ENCODE measurements at regions not wholly inside any gene's neighbourhood (a gene's known extent, or its start where the extent isn't known, plus 50 kb on each side); places are given as distances from the start of the nearest gene placed in this dataset.
"Not testable (repeated sequence)": the region's sequence is repeated elsewhere in the genome, so short reads cannot be mapped to it uniquely, and the experiment has no call there.

GRCh38 chr10:106343539-106343938, 821.0 kb downstream of the SORCS1 start:
- H3K4me3 ChIP-seq (ENCODE audit: extremely low read depth in 1 of 4, insufficient read depth in 2 of 4, low read depth in 3 of 4, low read length in 4 of 4); H3K36me3 ChIP-seq (ENCODE audit: control insufficient read depth in 2 of 4, insufficient read depth in 4 of 4, low read length in 3 of 4); DNase-seq (ENCODE audit: low read depth in 1 of 2, low spot score in 2 of 2); H2BK5ac ChIP-seq (ENCODE audit: low read depth, low read length); H2BK20ac ChIP-seq (ENCODE audit: low read length); H2BK15ac ChIP-seq (ENCODE audit: low read length); H3K4ac ChIP-seq (replicated peaks; ENCODE audit: insufficient read length, low read depth, low read length); H3K23ac ChIP-seq (ENCODE audit: insufficient read length); H3K27me3 ChIP-seq (replicated peaks in 1 of 4; ENCODE audit: control insufficient read depth in 3 of 4, extremely low read depth in 1 of 4, insufficient read depth in 3 of 4, low read length in 3 of 4); H4K91ac ChIP-seq (replicated peaks; ENCODE audit: insufficient read length, low read length); H4K8ac ChIP-seq (ENCODE audit: extremely low read depth, insufficient read depth, low read length); H3K79me1 ChIP-seq (ENCODE audit: low read depth, low read length); FAIRE-seq; H3K79me2 ChIP-seq (ENCODE audit: control insufficient read depth in 1 of 2, insufficient read depth in 2 of 2, low read length in 2 of 2); H3K9me3 ChIP-seq (ENCODE audit: insufficient read depth in 2 of 2, low read depth in 1 of 2, low read length in 1 of 2); H3K4me2 ChIP-seq (ENCODE audit: insufficient read depth in 1 of 2, low read depth in 2 of 2, low read length in 2 of 2); H3K14ac ChIP-seq (ENCODE audit: insufficient read length); H3K56ac ChIP-seq (replicated peaks; ENCODE audit: insufficient read length, low read depth, low read length); H4K5ac ChIP-seq (ENCODE audit: insufficient read length, low read depth, low read length); H3K23me2 ChIP-seq (ENCODE audit: low read depth, low read length); H3K27ac ChIP-seq (ENCODE audit: low read depth, low read length); H2AK5ac ChIP-seq (ENCODE audit: low read depth, low read length); H4K20me1 ChIP-seq (replicated peaks in 1 of 2; ENCODE audit: control insufficient read depth in 1 of 2, insufficient read depth in 2 of 2, low read length in 2 of 2); POLR2A ChIA-PET (ENCODE audit: partially characterized antibody); H2AFZ ChIP-seq (ENCODE audit: low read length); H2BK120ac ChIP-seq (replicated peaks; ENCODE audit: low read depth, low read length); H2BK12ac ChIP-seq (ENCODE audit: low read depth, low read length); H3K18ac ChIP-seq (ENCODE audit: extremely low read depth, low read length); H3K9ac ChIP-seq (replicated peaks in 1 of 4; ENCODE audit: extremely low read depth in 1 of 4, low read depth in 3 of 4, low read length in 3 of 4); H3K4me1 ChIP-seq (replicated peaks in 1 of 4; ENCODE audit: control insufficient read depth in 3 of 4, insufficient read depth in 4 of 4, low read length in 3 of 4): not testable (repeated sequence)
- 91% methylated on average over 10 of the region's 10 CpGs; no CpG with 5 or more reads in 1 of the 2 experiments for WGBS, 2 experiments (ENCODE audit: extremely low coverage in 1 of 2, insufficient coverage in 1 of 2, insufficient read length in 1 of 2, insufficient replicate concordance in 2 of 2, low coverage in 1 of 2, low lambda C conversion rate in 2 of 2, missing lambda C conversion rate in 1 of 2)
- CTCF ChIA-PET (ENCODE audit: partially characterized antibody), result interaction anchor here (0.8 to 0.9 kb wide), 2 partner anchors 9 to 12 kb away, joined by 3 to 4 read pairs; no protein-coding TSS in a partner anchor
